ENCODE measurements at regions not wholly inside any gene's neighbourhood (a gene's known extent, or its start where the extent isn't known, plus 50 kb on each side); places are given as distances from the start of the nearest gene placed in this dataset.

DNA sequence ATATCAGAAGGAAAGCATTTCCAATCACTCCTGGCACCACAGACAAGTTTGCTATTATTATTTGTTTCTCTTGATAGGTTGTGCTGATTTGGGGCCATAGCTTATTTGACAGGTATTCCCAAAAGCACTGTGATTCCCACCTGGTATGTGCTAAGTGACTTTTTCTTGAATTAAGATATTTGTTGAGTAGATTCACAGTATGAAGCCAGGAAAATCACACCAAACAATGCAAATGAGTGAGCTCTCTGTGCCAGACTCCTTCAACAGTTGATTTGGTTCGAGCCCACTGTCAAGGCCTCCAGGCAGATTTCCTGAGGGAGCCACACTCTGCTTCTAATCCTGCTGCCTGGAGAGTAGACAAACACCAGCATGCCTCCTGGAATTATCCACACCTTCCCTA is 253.0 kb upstream of the POU2AF2 start:
- Mint-ChIP-seq H3K36me3 (no peaks in the 10 kb centered on the region), H3K27me3 (no peaks in the 10 kb centered on the region), H3K4me3 (no peak overlapping the region), H3K9me3 (no peaks in the 10 kb centered on the region), H3K4me1 (ENCODE audit: unreplicated experiment) (peaks cover 12% of the 10 kb centered on the region), H3K27ac (no peak overlapping the region)
- TF ChIP-seq, protein P1, sequence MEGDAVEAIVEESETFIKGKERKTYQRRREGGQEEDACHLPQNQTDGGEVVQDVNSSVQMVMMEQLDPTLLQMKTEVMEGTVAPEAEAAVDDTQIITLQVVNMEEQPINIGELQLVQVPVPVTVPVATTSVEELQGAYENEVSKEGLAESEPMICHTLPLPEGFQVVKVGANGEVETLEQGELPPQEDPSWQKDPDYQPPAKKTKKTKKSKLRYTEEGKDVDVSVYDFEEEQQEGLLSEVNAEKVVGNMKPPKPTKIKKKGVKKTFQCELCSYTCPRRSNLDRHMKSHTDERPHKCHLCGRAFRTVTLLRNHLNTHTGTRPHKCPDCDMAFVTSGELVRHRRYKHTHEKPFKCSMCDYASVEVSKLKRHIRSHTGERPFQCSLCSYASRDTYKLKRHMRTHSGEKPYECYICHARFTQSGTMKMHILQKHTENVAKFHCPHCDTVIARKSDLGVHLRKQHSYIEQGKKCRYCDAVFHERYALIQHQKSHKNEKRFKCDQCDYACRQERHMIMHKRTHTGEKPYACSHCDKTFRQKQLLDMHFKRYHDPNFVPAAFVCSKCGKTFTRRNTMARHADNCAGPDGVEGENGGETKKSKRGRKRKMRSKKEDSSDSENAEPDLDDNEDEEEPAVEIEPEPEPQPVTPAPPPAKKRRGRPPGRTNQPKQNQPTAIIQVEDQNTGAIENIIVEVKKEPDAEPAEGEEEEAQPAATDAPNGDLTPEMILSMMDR (conservative IDR thresholded peaks at IDR 0.05): no peak
- DNase-seq (ENCODE audit: extremely low spot score, unreplicated experiment): no peak

- TF ChIP-seq, protein P1 (conservative IDR thresholded peaks at IDR 0.05): no peak
- Mint-ChIP-seq H3K27ac (no peak overlapping the region), H3K4me1 (ENCODE audit: unreplicated experiment) (peaks cover 12% of the 10 kb centered on the region), H3K36me3 (no peaks in the 10 kb centered on the region), H3K9me3 (no peaks in the 10 kb centered on the region), H3K4me3 (no peak overlapping the region), H3K27me3 (peaks cover 3% of the 10 kb centered on the region)
- DNase-seq (ENCODE audit: extremely low spot score, unreplicated experiment): no peak
Observed at GRCh38 chr11:110991661-110992355, 253.7 kb upstream of the POU2AF2 start.

DNA sequence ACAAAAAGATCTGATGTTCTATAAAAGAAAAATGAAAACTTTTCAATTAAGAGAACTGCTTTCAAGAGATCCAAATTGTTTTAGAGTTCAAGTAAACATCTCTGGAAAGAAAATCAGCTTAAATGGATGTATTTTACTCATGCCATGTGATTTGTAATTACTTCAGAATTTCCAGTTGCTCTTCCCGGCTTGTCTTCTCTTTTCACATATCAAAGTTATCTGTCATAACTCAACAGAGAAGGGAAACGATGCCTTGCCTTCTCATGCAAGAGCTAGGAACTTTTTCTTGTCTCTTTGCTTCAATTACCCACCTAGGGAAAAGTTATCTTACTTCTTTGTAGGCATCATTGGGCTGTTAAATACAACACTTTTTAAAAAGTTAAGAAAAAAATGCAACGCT is 255.2 kb upstream of the POU2AF2 start:
- TF ChIP-seq, protein P1 (conservative IDR thresholded peaks at IDR 0.05): no peak
- peaks cover 7% of the 10 kb centered on the region for H3K4me1 Mint-ChIP-seq (ENCODE audit: unreplicated experiment)
- no peaks in the 10 kb centered on the region for H3K36me3 Mint-ChIP-seq
- peaks cover 3% of the 10 kb centered on the region for H3K27me3 Mint-ChIP-seq
- DNase-seq (ENCODE audit: extremely low spot score, unreplicated experiment): no peak
- no peak overlapping the region for H3K27ac Mint-ChIP-seq
- no peaks in the 10 kb centered on the region for H3K9me3 Mint-ChIP-seq
- H3K4me3 Mint-ChIP-seq: no peak overlapping the region

DNA sequence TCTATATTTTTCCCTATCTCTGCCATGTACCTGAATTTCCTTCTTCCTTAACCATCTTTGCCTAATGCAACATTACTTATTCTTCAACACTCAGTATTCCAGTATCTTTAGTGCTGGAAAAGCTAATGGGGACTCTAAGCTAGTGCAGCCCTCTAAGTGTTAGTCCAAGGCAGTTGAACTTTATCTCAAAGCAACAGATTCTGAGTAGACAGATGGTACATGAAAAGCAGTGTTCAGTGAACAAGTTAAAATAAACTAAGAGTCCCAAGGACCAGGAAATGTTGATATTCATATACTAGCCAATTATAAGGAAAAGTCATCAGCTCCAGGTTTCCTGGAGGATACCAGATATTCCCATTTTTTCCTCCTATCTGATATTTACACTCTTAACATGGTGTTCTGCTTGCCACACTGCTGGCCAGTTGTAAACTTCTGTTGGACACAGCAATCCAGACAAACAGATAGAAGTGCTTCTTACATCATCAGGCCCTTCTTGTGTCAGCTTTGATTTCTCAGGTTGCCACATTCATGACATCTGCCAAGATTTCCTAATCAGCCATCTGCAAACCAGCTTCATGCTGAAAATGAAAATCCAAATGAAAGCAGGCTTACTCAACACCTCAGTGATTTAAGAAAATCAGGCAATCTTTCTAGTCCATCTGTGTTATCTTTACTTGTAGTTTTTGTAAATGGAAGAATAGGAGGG is 255.9 kb upstream of the POU2AF2 start:
- no peak overlapping the region for H3K27ac Mint-ChIP-seq
- H3K27me3 Mint-ChIP-seq: peaks cover 3% of the 10 kb centered on the region
- TF ChIP-seq, protein P1 (conservative IDR thresholded peaks at IDR 0.05): no peak
- H3K36me3 Mint-ChIP-seq: no peaks in the 10 kb centered on the region
- H3K4me3 Mint-ChIP-seq: no peak overlapping the region
- H3K4me1 Mint-ChIP-seq (ENCODE audit: unreplicated experiment): peaks cover 7% of the 10 kb centered on the region
- H3K9me3 Mint-ChIP-seq: no peaks in the 10 kb centered on the region
- no peak for DNase-seq (ENCODE audit: extremely low spot score, unreplicated experiment)

GRCh38 chr11:110988671-110989070 is 256.9 kb upstream of the POU2AF2 start:
- TF ChIP-seq, protein P1 (conservative IDR thresholded peaks at IDR 0.05): no peak
- Mint-ChIP-seq H3K27me3 (peaks cover 3% of the 10 kb centered on the region), H3K27ac (no peak overlapping the region), H3K4me1 (ENCODE audit: unreplicated experiment) (peaks cover 7% of the 10 kb centered on the region), H3K4me3 (no peak overlapping the region), H3K36me3 (no peaks in the 10 kb centered on the region), H3K9me3 (no peaks in the 10 kb centered on the region)
- DNase-seq (ENCODE audit: extremely low spot score, unreplicated experiment): no peak

Measured in type B pancreatic cell (in vitro differentiated cells).